Lower leg skin (tissue), 4 donors: ENCODE measurements at regions not wholly inside any gene's neighbourhood (a gene's known extent, or its start where the extent isn't known, plus 50 kb on each side); places are given as distances from the start of the nearest gene placed in this dataset.
A peak's percentile ranks its signal among the peaks of the same experiment; 100 is the strongest.

ENCODE experiments used
- DNase-seq, 2 donors: peaks; one replicate each; pipeline ENCODE4 v3.0.0-alpha.2; 2019; ENCODE audit warnings: low spot score in 2 of 2
- H3K4me3 ChIP-seq: fragments of 200-600 bp; sonication (generic); 2 replicates; pipeline ENCODE4 v1.5.1; 2017; ENCODE audit warnings: mild to moderate bottlenecking, low read depth; ENCODE audit not compliant: poor library complexity, severe bottlenecking
- POLR2A ChIP-seq, 2 donors: fragments of 450-650 bp; IDR thresholded peaks; one replicate each; pipeline ENCODE4 v1.6.1; 2016 to 2017; ENCODE audit warnings: antibody characterized with exemption in 2 of 2, mild to moderate bottlenecking in 1 of 2, moderate library complexity in 1 of 2
- WGBS, 2 donors: methylation state at CpG; one replicate each; pipeline ENCODE4 v1.1.5; 2018; 5-methylcytosine and 5-hydroxymethylcytosine counted together
- intact Hi-C: fragments of 100-400 bp; cut with DNase I; formaldehyde crosslinking; loops from one replicate; pipeline ENCODE4 v1.15.0; 2023; ENCODE audit warnings: low total_unique reads
- TF ChIP-seq, protein P1 (sequence below), 3 donors: fragments of 450-650 bp; IDR thresholded peaks; one replicate each; pipeline ENCODE4 v1.5.1; 2016; ENCODE audit warnings: antibody characterized with exemption in 3 of 3, mild to moderate bottlenecking in 3 of 3, moderate library complexity in 2 of 3

DNA sequence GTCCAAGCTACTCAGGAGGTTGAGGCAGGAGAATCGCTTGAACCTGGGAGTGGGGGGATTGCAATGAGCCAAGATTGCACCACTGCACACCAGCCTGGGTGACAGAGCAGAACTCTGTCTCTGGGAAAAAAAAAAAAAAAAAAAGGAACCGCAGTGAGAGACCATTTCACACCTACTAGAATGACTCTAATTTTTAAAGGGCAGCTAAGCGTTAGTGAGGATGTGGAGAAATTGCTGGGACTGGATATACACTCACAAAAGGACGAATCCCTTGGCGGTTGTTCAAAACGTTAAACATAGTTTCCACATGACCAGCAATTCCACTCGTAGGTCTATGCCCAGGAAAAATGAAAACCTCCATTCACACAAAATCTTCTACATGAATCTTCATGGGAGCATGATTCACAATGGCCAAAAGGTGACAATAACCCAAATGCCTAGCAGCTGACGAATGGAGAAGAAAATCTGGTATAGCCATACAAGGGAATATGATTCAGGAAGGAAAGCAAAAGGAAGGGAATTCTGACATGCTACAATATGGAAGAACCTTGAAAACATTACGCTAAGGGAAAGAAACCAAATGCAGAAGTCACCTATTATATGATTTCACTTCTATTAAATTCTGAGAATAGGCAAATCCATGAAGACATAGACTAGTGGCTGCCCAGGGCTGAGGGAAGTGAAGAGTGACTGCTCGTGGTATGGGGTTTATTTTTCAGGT is 127.0 kb downstream of the CHSY1 start:
- H3K4me3 ChIP-seq, result no peak overlapping the region
- TF ChIP-seq POLR2A (IDR thresholded peaks at IDR 0.05), result no peak
- TF ChIP-seq, protein P1, sequence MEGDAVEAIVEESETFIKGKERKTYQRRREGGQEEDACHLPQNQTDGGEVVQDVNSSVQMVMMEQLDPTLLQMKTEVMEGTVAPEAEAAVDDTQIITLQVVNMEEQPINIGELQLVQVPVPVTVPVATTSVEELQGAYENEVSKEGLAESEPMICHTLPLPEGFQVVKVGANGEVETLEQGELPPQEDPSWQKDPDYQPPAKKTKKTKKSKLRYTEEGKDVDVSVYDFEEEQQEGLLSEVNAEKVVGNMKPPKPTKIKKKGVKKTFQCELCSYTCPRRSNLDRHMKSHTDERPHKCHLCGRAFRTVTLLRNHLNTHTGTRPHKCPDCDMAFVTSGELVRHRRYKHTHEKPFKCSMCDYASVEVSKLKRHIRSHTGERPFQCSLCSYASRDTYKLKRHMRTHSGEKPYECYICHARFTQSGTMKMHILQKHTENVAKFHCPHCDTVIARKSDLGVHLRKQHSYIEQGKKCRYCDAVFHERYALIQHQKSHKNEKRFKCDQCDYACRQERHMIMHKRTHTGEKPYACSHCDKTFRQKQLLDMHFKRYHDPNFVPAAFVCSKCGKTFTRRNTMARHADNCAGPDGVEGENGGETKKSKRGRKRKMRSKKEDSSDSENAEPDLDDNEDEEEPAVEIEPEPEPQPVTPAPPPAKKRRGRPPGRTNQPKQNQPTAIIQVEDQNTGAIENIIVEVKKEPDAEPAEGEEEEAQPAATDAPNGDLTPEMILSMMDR (IDR thresholded peaks at IDR 0.05), result no peak
- DNase-seq, result no peak
- intact Hi-C loops, result no loop called here
- 76 to 79% methylated on average over 10 of the region's 10 CpGs for WGBS, 2 donors

DNA sequence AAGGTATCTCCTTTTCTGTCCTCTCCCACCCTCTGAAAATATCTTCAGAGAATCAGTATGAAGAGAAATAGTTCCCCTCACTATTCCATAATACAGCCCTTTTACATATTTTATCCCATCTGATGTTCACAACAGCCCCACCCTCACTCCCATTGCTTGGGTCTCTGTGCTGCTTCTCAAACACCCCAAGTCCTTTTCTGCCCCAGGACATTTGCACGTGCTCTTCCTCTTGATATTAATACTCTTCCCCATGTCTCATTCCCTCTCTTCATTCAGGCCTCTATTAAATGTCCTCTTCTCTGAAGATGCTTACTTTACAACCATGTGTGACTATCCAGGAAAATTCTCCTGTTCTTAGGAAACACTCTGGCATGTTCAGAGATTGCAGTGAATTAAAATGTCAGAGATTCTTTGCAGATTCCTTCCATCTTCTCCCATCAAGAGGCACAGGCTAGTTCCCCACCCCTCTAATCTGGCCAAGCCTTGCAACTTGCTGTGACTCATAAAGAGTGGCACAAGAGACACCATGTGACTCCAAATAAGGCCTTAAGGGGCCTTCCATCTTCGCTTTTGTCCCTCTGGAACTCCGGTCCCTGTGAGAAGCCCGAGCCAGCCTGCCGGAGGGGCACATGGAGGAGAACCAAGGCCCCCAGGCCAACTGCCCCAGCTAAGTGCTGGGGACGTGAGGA is 128.5 kb downstream of the CHSY1 start:
- TF ChIP-seq POLR2A (IDR thresholded peaks at IDR 0.05), result no peak
- TF ChIP-seq, protein P1 (IDR thresholded peaks at IDR 0.05), result no peak
- no peak overlapping the region for H3K4me3 ChIP-seq
- WGBS, 2 donors, result 74 to 81% methylated on average over 6 of the region's 6 CpGs
- DNase-seq, result peak in 1 of 2 donors; percentile 49
- intact Hi-C loops, result no loop called here

DNA sequence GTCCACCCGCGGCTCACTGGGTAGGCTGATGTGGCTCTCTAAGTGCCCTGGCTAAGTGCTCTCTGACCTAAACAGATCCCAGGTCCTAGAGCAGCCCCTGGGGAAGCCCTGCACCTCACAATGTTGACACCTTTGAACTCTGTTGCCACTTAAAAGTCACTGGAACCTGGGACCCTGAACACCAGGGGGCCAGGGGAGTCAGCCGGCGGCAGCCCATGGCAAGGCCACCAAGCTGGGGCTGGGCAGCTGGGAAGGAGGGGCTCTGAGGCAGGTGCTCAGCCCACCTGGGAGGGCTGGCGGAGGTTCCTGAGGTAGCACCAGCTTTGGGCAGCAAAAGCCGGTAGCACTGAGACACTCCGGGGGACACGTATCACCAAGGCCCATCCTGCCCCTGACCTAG is 129.0 kb downstream of the CHSY1 start:
- WGBS, 2 donors, result 91 to 93% methylated on average over 8 of the region's 8 CpGs
- intact Hi-C loops, result no loop called here
- H3K4me3 ChIP-seq, result no peak overlapping the region
- DNase-seq, result no peak
- TF ChIP-seq POLR2A (IDR thresholded peaks at IDR 0.05), result no peak

DNA sequence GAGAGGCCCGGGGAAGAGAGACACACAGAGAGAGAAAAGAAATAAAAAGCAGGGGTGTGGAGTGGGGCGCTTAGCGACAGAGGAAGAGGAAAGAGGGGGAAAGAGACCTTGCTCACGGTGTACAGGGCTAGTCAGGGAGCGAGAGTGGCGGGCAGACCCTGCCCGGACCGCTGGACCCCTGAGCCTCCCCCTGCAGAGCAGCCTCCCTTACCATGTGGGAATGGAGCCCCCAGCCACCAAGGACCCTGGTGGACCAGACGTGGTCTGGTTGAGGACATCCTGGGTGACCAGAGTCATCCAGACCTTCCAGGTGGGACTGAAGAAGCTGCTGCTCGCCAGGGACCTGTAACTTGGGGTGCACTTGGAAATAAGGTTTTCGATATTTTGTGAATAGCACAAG is 129.6 kb downstream of the CHSY1 start:
- DNase-seq, result no peak
- TF ChIP-seq POLR2A (IDR thresholded peaks at IDR 0.05), result no peak
- TF ChIP-seq, protein P1 (IDR thresholded peaks at IDR 0.05), result no peak
- intact Hi-C loops, result no loop called here
- WGBS, 2 donors, result 65 to 79% methylated on average over 11 of the region's 11 CpGs
- H3K4me3 ChIP-seq, result no peak overlapping the region

DNA sequence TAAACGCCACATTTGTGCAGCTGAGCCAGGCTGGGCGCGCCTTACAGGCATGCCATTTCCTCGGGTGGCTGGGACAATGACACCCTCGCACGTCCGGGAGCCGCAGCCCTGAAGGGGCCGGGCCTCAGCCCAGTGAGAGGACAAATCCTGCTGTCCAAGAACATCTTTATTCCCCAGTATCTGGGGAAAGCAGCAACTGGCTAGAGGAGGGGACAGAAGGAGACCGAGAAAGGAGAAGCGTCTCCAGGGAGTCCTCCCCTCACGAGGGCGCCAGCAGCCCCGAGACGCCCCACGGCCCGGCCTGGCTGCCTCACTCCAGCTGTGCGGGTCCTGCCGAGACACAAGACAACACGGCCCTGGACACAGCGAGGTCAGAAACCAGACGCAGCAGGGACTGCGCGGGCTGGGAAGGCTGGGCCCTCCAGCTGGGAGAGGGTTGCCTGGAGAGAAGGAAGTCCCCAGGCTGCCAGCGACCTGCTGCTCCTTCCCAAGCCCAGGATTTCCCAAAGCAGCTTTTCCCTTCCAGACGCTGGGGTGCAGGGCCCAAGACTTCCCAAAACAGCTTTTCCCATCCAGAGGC is 130.2 kb downstream of the CHSY1 start:
- peak; percentile 41 to 92 for DNase-seq
- intact Hi-C loops, result no loop called here
- H3K4me3 ChIP-seq, result no peak overlapping the region
- WGBS, 2 donors, result 19 to 43% methylated on average over 25 to 26 of the region's 26 CpGs
- no peak for TF ChIP-seq POLR2A (IDR thresholded peaks at IDR 0.05)
- TF ChIP-seq, protein P1 (IDR thresholded peaks at IDR 0.05), result no peak

DNA sequence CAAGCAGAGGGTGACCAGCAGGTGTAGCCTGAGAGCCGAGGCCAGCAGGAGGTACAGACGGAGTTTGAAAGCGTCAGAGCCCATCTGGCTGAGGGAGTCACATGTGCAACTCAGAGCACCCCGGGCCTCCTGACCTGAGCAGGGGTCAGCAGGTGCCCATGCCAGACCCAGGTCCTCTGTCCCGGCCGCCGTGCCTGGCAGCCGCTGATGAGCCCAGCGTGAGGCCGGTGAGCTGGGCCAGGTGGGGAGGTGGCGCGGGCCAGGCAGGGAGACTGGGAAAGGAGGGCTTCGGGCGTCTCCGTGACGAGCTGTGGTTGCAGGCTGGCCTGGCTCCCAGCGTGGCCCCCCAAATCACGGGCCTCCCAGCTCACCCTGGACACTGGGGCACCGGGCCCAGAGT is 130.9 kb downstream of the CHSY1 start:
- no peak for DNase-seq
- no peak for TF ChIP-seq POLR2A (IDR thresholded peaks at IDR 0.05)
- TF ChIP-seq, protein P1 (IDR thresholded peaks at IDR 0.05), result no peak
- intact Hi-C loops, result no loop called here
- WGBS, 2 donors, result 75 to 81% methylated on average over 14 to 19 of the region's 19 CpGs
- H3K4me3 ChIP-seq, result no peak overlapping the region
